ENCODE measurements at regions not wholly inside any gene's neighbourhood (a gene's known extent, or its start where the extent isn't known, plus 50 kb on each side); places are given as distances from the start of the nearest gene placed in this dataset.

DNA sequence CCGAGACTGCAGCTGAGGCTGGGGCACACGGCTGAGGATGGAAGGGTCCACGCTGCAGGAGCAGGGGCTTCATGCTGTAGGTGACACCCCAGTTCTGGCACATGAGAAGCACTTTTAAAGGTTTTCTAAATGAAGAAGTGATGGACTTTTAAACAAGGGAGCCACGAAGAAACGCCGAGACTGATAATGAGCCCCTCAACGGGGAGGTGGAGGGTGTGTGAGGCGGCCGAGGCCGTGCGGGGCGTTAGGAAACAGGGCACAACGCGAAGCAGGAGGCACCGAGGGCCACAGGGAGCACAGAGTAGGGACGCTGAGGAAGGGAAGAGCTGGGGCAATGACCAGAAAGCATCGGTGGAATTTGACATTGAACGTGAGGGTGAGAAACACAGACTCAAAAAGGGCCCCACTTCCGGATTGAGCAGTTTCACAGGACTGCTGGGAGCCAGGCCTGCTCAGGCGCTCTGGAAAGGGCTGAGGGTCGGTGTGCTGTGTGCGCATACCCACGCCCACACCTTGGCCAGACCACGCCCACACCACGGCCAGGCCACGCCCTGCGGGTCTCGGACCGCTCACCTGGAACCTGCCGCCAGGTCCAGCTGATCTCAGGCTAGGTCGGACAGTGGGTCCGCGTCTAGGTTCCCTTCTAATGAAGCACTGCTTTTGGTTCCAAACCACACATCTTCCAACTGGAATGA is 115.7 kb downstream of the GYPC start:
- TF ChIP-seq, protein P1, sequence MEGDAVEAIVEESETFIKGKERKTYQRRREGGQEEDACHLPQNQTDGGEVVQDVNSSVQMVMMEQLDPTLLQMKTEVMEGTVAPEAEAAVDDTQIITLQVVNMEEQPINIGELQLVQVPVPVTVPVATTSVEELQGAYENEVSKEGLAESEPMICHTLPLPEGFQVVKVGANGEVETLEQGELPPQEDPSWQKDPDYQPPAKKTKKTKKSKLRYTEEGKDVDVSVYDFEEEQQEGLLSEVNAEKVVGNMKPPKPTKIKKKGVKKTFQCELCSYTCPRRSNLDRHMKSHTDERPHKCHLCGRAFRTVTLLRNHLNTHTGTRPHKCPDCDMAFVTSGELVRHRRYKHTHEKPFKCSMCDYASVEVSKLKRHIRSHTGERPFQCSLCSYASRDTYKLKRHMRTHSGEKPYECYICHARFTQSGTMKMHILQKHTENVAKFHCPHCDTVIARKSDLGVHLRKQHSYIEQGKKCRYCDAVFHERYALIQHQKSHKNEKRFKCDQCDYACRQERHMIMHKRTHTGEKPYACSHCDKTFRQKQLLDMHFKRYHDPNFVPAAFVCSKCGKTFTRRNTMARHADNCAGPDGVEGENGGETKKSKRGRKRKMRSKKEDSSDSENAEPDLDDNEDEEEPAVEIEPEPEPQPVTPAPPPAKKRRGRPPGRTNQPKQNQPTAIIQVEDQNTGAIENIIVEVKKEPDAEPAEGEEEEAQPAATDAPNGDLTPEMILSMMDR (conservative IDR thresholded peaks at IDR 0.05) = no peak
- no peak for TF ChIP-seq ZFX (IDR thresholded peaks at IDR 0.05)

All from C4-2B (cell line).